ENCODE measurements at regions not wholly inside any gene's neighbourhood (a gene's known extent, or its start where the extent isn't known, plus 50 kb on each side); places are given as distances from the start of the nearest gene placed in this dataset.

DNA sequence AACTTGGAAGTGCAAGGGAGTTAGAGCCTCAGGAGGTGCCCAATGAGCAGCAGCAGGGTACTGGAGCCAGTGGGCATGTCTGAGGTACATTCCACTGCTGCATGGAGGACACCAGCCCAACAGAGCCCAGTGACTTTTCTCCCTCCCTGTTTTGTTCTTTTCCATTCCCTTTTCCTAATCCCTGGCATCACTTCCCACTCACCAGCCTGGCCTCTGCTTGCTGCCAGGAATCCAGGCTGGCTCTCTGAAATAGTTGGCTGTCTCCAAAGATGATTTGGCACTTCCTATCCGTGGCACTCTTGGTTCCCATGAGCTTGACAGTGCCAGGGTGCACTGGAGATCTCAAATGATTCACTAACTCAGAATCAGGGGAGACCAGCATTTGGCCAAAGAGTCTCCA lies 97.7 kb upstream of the ZPBP start:
- TF ChIP-seq CTCF (IDR thresholded peaks at IDR 0.05; ENCODE audit: low read depth, low read length): no peak
- no peak for DNase-seq (ENCODE audit: low read depth in 2 of 2)

DNA sequence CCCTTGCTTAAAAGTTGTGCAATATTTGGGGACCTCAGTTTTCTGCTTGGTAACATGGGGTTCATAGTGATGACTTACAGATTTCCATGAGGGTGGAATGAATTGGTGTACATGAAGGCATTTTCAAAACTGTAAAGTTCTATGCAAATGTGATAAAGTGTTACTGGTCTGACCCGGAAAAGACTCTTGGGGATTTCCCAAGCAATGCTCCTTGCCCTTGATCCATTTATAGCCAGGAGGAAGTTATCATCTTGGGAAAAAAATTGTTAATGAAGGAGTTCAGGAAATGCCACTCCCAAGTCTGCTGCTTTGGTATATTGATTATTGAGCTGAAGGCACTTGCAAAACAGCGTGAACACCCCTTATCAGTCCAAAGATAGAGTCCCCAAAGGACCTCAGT lies 96.3 kb upstream of the ZPBP start:
- DNase-seq (ENCODE audit: low read depth in 2 of 2): no peak
- no peak for TF ChIP-seq CTCF (IDR thresholded peaks at IDR 0.05; ENCODE audit: low read depth, low read length)

More for the DNA sequence above, 97.7 kb upstream of the ZPBP start:
- no peak overlapping the region for H3K4me3 ChIP-seq (replicated peaks in 1 of 2; ENCODE audit: low read depth in 2 of 2, low read length in 2 of 2)

DNA sequence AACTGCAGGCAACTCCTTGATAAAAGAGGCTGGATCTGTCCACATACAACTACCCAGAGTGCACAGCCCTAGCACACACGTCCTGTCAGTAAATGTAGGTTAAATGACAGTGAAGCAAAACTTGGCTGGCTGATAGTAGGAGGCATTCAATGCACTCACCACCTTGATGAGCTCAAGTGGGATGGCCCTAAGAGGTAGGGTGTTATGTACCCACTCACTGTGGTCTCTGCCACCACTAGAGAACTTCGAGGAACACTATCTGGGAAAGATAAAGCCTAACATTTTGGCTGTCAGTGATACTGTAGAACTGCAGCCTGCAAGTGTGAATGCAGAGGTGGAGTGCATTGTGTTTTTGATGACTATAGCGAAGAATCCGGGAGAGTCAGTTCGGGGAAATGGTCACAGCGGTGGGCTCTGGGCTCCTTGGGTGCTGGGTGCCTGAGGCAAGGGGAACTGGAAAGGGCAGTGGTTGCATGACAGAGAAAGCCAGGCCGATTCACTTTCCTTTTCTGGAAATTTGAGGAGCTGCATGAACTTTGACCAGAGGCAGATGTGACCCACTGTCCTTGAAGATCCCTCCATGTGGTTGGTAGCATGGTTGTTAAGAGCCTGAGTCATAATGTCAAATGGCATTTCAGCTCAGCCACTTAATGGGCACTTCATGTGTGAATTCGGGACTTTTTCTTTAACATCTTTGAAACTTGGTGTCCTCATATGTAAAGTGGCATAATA lies 93.1 kb upstream of the ZPBP start:
- TF ChIP-seq CTCF (IDR thresholded peaks at IDR 0.05; ENCODE audit: low read depth, low read length): no peak
- H3K4me3 ChIP-seq (replicated peaks in 1 of 2; ENCODE audit: low read depth in 2 of 2, low read length in 2 of 2): no peak overlapping the region
- DNase-seq (ENCODE audit: low read depth in 2 of 2): no peak

More for the DNA sequence above, 96.3 kb upstream of the ZPBP start:
- no peak overlapping the region for H3K4me3 ChIP-seq (replicated peaks in 1 of 2; ENCODE audit: low read depth in 2 of 2, low read length in 2 of 2)

GRCh38 chr7:50185208-50185607 lies 92.2 kb upstream of the ZPBP start:
- H3K4me3 ChIP-seq (replicated peaks in 1 of 2; ENCODE audit: low read depth in 2 of 2, low read length in 2 of 2): no peak overlapping the region
- TF ChIP-seq CTCF (IDR thresholded peaks at IDR 0.05; ENCODE audit: low read depth, low read length): no peak
- DNase-seq (ENCODE audit: low read depth in 2 of 2): no peak

DNA sequence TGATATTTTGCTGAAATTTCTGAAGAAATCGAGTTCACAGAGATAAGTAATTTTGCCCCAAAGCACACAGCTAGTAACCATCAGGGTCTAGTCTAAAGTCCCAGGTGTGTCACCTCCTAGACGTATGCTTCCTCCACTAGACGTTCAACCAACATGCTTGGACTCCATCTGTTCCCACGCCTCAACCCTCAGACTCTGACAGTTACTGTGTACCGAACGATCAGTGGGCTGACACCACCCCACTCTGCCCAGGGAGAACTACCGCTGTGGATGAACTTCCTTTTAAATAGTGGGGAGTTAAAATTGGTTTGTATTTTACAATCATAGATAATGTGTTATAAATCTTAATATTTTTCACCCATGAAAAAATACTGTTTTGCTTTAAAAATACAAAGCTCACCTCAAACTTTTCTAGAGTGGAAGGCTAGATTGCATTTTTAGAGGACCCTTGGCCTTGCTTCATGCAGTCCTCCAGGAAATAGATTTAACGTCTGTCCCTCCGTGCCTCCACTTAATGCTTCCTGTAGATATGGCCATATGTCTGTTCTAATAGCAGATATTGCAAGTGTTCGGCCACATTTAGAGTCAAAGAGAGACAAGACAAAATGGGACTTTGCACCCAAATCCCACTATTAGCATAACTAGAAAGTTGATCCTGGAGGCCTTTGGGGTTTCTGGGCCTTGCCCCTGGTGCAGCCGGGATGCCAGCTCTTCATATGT lies 91.4 kb upstream of the ZPBP start:
- DNase-seq (ENCODE audit: low read depth in 2 of 2): no peak
- no peak overlapping the region for H3K4me3 ChIP-seq (replicated peaks in 1 of 2; ENCODE audit: low read depth in 2 of 2, low read length in 2 of 2)
- no peak for TF ChIP-seq CTCF (IDR thresholded peaks at IDR 0.05; ENCODE audit: low read depth, low read length)

GRCh38 chr7:50182759-50183158 lies 89.7 kb upstream of the ZPBP start:
- no peak overlapping the region for H3K4me3 ChIP-seq (replicated peaks in 1 of 2; ENCODE audit: low read depth in 2 of 2, low read length in 2 of 2)
- TF ChIP-seq CTCF (IDR thresholded peaks at IDR 0.05; ENCODE audit: low read depth, low read length): no peak

More at GRCh38 chr7:50182759-50183158, 89.7 kb upstream of the ZPBP start:
- DNase-seq (ENCODE audit: low read depth in 2 of 2): no peak

All from cardiac fibroblast (primary cell).